B cell (primary cell): ENCODE measurements at regions not wholly inside any gene's neighbourhood (a gene's known extent, or its start where the extent isn't known, plus 50 kb on each side); places are given as distances from the start of the nearest gene placed in this dataset.

Experiments
- ATAC-seq: fragments of 200-7000 bp; cut with Tn5 transposase; one replicate; pipeline ENCODE4 v1.10.0; 2021; ENCODE audit warnings: low read depth, mild to moderate bottlenecking, moderate number of reproducible peaks, moderate library complexity
- CTCF ChIA-PET: fragments of 350-600 bp; sonication (Branson Sonifier 250); formaldehyde crosslinking; loops from one replicate; lab custom pipeline; 2021; ENCODE audit warnings: antibody characterized with exemption, inconsistent platforms; lab: Charles Lee
- POLR2A ChIA-PET: fragments of 350-600 bp; sonication (Branson Sonifier 250); formaldehyde crosslinking; loops from one replicate; lab custom pipeline; 2021; ENCODE audit warnings: antibody characterized with exemption; lab: Charles Lee
- DNase-seq: peaks from one replicate; pipeline ENCODE4 v3.0.0; 2013
- H2AFZ ChIP-seq: 2 replicates; pipeline ENCODE4 v1.6.1; 2012; ENCODE audit warnings: mild to moderate bottlenecking, low read depth, low read length; ENCODE audit not compliant: insufficient read depth, poor library complexity, severe bottlenecking
- H3K27ac ChIP-seq, 2 donors: 1 replicate in 1 of 2; 2 replicates in 1 of 2; pipeline ENCODE4 v1.5.1; 2012 to 2013; ENCODE audit warnings: low read length in 2 of 2, mild to moderate bottlenecking in 2 of 2, moderate library complexity in 1 of 2
- H3K27me3 ChIP-seq, 4 experiments: fragments of 200-600 bp in 1 of 4; sonication (generic) in 1 of 4; replicated peaks in 1 of 4; 1 replicate in 2 of 4; 2 replicates in 2 of 4; pipeline versions ENCODE4 v1.6.1 to v1.7.0; 2013 to 2016; ENCODE audit warnings: low read length in 3 of 4, mild to moderate bottlenecking in 2 of 4, mixed read lengths in 1 of 4, moderate library complexity in 1 of 4; ENCODE audit not compliant: insufficient read depth in 4 of 4, control insufficient read depth in 3 of 4; ENCODE audit errors: control extremely low read depth in 1 of 4
- H3K36me3 ChIP-seq, 2 experiments: replicated peaks in 1 of 2; 1 replicate in 1 of 2; 2 replicates in 1 of 2; pipeline versions ENCODE4 v1.6.1 to v1.7.1; 2013; ENCODE audit warnings: low read length in 1 of 2; ENCODE audit not compliant: insufficient read depth in 2 of 2, control insufficient read depth in 1 of 2; ENCODE audit errors: control extremely low read depth in 1 of 2, extremely low read depth in 1 of 2
- H3K4me1 ChIP-seq, 2 donors: fragments of 200-600 bp in 1 of 2; sonication (generic) in 1 of 2; 1 replicate in 1 of 2; 2 replicates in 1 of 2; pipeline versions ENCODE4 v1.5.1 to v1.6.1; 2013 to 2017; ENCODE audit warnings: low read length in 2 of 2; ENCODE audit not compliant: control insufficient read depth in 2 of 2, insufficient read depth in 2 of 2
- H3K4me2 ChIP-seq: replicated peaks from 2 replicates; pipeline ENCODE3; 2012; ENCODE audit warnings: mild to moderate bottlenecking, low read depth, low read length; ENCODE audit not compliant: poor library complexity, severe bottlenecking
- H3K4me3 ChIP-seq, 5 experiments: fragments of 200-600 bp in 1 of 5; sonication (generic) in 1 of 5; 1 replicate in 3 of 5; 2 replicates in 2 of 5; pipeline versions ENCODE4 v1.5.1 to v1.7.0; 2011 to 2016; ENCODE audit warnings: low read length in 4 of 5, mild to moderate bottlenecking in 4 of 5, low read depth in 2 of 5, control low read depth in 1 of 5, moderate library complexity in 1 of 5; ENCODE audit not compliant: insufficient read depth in 1 of 5; ENCODE audit errors: control extremely low read depth in 1 of 5, extremely low read depth in 1 of 5
- H3K79me2 ChIP-seq: fragments of 200-600 bp; sonication (generic); one replicate; pipeline ENCODE4 v1.6.0; 2016; ENCODE audit warnings: low read length; ENCODE audit not compliant: control insufficient read depth, insufficient read depth
- H3K9ac ChIP-seq: fragments of 200-600 bp; sonication (generic); 2 replicates; pipeline ENCODE4 v1.6.1; 2017; ENCODE audit warnings: mild to moderate bottlenecking, low read length, moderate library complexity
- H3K9me3 ChIP-seq, 3 donors: one replicate each; pipeline versions ENCODE4 v1.6.1 to v1.7.1; 2013; ENCODE audit warnings: low read length in 2 of 3; ENCODE audit not compliant: control insufficient read depth in 2 of 3, insufficient read depth in 1 of 3; ENCODE audit errors: control extremely low read depth in 1 of 3
- H4K20me1 ChIP-seq: 2 replicates; pipeline ENCODE4 v1.6.0; 2012; ENCODE audit warnings: mild to moderate bottlenecking, low read length; ENCODE audit not compliant: insufficient read depth, control insufficient read depth, poor library complexity, severe bottlenecking
- H3K27ac Mint-ChIP-seq: one replicate; pipeline ENCODE4 v1.8.0; 2021; ENCODE audit warnings: mixed read lengths
- H3K27me3 Mint-ChIP-seq: one replicate; pipeline ENCODE4 v1.8.0; 2021; ENCODE audit warnings: mixed read lengths
- H3K4me1 Mint-ChIP-seq: one replicate; pipeline ENCODE4 v1.8.0; 2021; ENCODE audit warnings: mixed read lengths
- H3K4me3 Mint-ChIP-seq: one replicate; pipeline ENCODE4 v1.8.0; 2021; ENCODE audit warnings: mixed read lengths
- H3K9me3 Mint-ChIP-seq: one replicate; pipeline ENCODE4 v1.8.0; 2022; ENCODE audit warnings: mixed read lengths; ENCODE audit not compliant: insufficient read depth
- EZH2 ChIP-seq: IDR thresholded peaks from 2 replicates; pipeline ENCODE4 v1.6.1; 2012; ENCODE audit warnings: borderline replicate concordance, low read depth, mild to moderate bottlenecking, moderate library complexity, low read length; ENCODE audit not compliant: insufficient read depth, poor library complexity, severe bottlenecking
- WGBS: methylation state at CpG from one replicate; pipeline ENCODE4 v1.1.5; 2013; ENCODE audit warnings: missing lambda C conversion rate; ENCODE audit not compliant: insufficient coverage; 5-methylcytosine and 5-hydroxymethylcytosine counted together
- intact Hi-C: fragments of 100-400 bp; cut with micrococcal nuclease; formaldehyde crosslinking; loops from one replicate; pipeline ENCODE4 v1.10.0; 2022
- TF ChIP-seq, protein P1 (sequence below): fragments of 200-600 bp; IDR thresholded peaks from one replicate; pipeline ENCODE4 v1.8.0; 2022; ENCODE audit warnings: antibody characterized with exemption, mild to moderate bottlenecking

GRCh38 chr10:131638049-131638879 is 262.5 kb upstream of the PPP2R2D start:
- no peak for ATAC-seq
- intact Hi-C loops, result no loop called here
- no peak overlapping the region for H3K4me3 ChIP-seq
- no peak overlapping the region for H3K9ac ChIP-seq
- ChIA-PET CTCF (no interaction called here), POLR2A (no interaction called here)
- Mint-ChIP-seq H3K9me3 (peaks cover 2% of the 10 kb centered on the region), H3K4me3 (no peak overlapping the region), H3K4me1 (no peaks in the 10 kb centered on the region), H3K27me3 (peaks cover 4% of the 10 kb centered on the region), H3K27ac (no peak overlapping the region)
- H3K79me2 ChIP-seq, result no peaks in the 10 kb centered on the region
- no peak overlapping the region for H3K27ac ChIP-seq
- peaks cover 0 to 5% (median 1%) of the 10 kb centered on the region in 4 experiments for H3K27me3 ChIP-seq
- H3K36me3 ChIP-seq, result no peaks in the 10 kb centered on the region
- 81% methylated on average over 12 of the region's 14 CpGs for WGBS
- no peak overlapping the region for H2AFZ ChIP-seq
- TF ChIP-seq, protein P1, sequence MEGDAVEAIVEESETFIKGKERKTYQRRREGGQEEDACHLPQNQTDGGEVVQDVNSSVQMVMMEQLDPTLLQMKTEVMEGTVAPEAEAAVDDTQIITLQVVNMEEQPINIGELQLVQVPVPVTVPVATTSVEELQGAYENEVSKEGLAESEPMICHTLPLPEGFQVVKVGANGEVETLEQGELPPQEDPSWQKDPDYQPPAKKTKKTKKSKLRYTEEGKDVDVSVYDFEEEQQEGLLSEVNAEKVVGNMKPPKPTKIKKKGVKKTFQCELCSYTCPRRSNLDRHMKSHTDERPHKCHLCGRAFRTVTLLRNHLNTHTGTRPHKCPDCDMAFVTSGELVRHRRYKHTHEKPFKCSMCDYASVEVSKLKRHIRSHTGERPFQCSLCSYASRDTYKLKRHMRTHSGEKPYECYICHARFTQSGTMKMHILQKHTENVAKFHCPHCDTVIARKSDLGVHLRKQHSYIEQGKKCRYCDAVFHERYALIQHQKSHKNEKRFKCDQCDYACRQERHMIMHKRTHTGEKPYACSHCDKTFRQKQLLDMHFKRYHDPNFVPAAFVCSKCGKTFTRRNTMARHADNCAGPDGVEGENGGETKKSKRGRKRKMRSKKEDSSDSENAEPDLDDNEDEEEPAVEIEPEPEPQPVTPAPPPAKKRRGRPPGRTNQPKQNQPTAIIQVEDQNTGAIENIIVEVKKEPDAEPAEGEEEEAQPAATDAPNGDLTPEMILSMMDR, result no peak
- no peak for TF ChIP-seq EZH2
- no peaks in the 10 kb centered on the region for H3K4me1 ChIP-seq
- no peak overlapping the region for H3K4me2 ChIP-seq
- peaks cover 0 to 26% (median 0%) of the 10 kb centered on the region in 3 donors for H3K9me3 ChIP-seq
- H4K20me1 ChIP-seq, result no peaks in the 10 kb centered on the region
- no peak for DNase-seq

DNA sequence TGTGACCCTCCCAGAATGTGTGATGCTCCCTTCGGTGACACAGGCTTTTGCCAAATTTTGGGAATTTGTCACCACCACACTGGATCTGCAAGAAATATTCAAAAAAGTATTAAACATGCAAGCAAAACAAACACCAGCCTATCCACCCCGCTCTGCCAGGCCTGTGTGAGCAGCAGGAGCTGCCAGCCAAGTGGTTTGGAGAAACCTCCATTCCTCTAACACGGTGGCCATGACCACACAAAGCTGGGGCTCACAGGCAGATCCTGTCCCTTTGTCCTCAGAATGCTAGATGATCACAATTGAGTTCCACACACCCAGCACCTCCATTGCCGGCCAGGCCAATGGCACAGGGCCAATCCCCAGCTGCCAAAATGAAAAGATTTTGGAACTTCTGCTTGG is 261.9 kb upstream of the PPP2R2D start:
- Histone ChIP-seq H3K27ac (no peak overlapping the region), H4K20me1 (no peaks in the 10 kb centered on the region), H3K27me3 (peaks cover 0 to 5% (median 1%) of the 10 kb centered on the region in 4 experiments), H3K36me3 (no peaks in the 10 kb centered on the region), H3K79me2 (no peaks in the 10 kb centered on the region), H3K4me1 (no peaks in the 10 kb centered on the region), H3K9ac (no peak overlapping the region), H3K4me3 (no peak overlapping the region), H2AFZ (no peak overlapping the region), H3K9me3 (peaks cover 0 to 26% (median 0%) of the 10 kb centered on the region in 3 donors), H3K4me2 (no peak overlapping the region)
- intact Hi-C loops, result no loop called here
- POLR2A ChIA-PET, result no interaction called here
- CTCF ChIA-PET, result no interaction called here
- ATAC-seq, result no peak
- Mint-ChIP-seq H3K27ac (no peak overlapping the region), H3K4me3 (no peak overlapping the region), H3K27me3 (peaks cover 4% of the 10 kb centered on the region), H3K9me3 (peaks cover 2% of the 10 kb centered on the region), H3K4me1 (no peaks in the 10 kb centered on the region)
- no peak for TF ChIP-seq EZH2
- TF ChIP-seq, protein P1, result no peak
- 79% methylated on average over 4 of the region's 4 CpGs for WGBS
- no peak for DNase-seq
